22Rv1 (cell line): ENCODE measurements at regions not wholly inside any gene's neighbourhood (a gene's known extent, or its start where the extent isn't known, plus 50 kb on each side); places are given as distances from the start of the nearest gene placed in this dataset.

Experiments used
- H3K27ac ChIP-seq: fragments of 450-650 bp; 2 replicates; pipeline ENCODE4 v1.5.1; 2017
- ZFX ChIP-seq: fragments of 450-650 bp; IDR thresholded peaks from 2 replicates; pipeline ENCODE4 v1.6.1; 2017; ENCODE audit warnings: antibody characterized with exemption, borderline replicate concordance
- TF ChIP-seq, protein P1 (sequence below): fragments of 450-650 bp; IDR thresholded peaks from 2 replicates; pipeline ENCODE4 v1.5.1; 2017; ENCODE audit warnings: mild to moderate bottlenecking

DNA sequence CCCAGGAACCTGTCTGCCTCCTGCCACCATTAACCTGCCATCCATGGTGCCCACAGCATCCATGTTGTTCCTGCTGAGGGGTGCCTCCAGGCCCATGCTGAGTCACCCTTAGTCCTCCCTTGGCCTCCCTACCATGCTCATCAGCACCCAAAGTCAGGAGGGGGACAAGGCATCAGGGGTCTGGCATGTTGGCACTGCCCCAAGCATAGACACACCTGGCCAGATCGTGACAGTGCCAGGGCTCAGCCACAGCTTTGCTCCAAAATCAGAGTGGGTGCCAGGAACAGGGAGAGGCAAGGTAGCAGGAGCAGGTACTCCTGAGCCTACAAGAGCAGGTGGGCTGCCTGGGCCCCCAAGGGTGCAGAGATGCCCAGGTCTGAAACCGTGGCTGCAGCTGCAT lies 566.6 kb downstream of the TLE1 start:
- TF ChIP-seq ZFX = no peak
- TF ChIP-seq, protein P1, sequence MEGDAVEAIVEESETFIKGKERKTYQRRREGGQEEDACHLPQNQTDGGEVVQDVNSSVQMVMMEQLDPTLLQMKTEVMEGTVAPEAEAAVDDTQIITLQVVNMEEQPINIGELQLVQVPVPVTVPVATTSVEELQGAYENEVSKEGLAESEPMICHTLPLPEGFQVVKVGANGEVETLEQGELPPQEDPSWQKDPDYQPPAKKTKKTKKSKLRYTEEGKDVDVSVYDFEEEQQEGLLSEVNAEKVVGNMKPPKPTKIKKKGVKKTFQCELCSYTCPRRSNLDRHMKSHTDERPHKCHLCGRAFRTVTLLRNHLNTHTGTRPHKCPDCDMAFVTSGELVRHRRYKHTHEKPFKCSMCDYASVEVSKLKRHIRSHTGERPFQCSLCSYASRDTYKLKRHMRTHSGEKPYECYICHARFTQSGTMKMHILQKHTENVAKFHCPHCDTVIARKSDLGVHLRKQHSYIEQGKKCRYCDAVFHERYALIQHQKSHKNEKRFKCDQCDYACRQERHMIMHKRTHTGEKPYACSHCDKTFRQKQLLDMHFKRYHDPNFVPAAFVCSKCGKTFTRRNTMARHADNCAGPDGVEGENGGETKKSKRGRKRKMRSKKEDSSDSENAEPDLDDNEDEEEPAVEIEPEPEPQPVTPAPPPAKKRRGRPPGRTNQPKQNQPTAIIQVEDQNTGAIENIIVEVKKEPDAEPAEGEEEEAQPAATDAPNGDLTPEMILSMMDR = no peak
- H3K27ac ChIP-seq = no peak overlapping the region

- H3K27ac ChIP-seq = no peak overlapping the region
- TF ChIP-seq, protein P1 = no peak
- no peak for TF ChIP-seq ZFX
These were observed 569.8 kb downstream of the TLE1 start for GRCh38 chr9:81119591-81119990.

GRCh38 chr9:81118416-81118815 lies 570.9 kb downstream of the TLE1 start:
- no peak for TF ChIP-seq ZFX
- TF ChIP-seq, protein P1 = no peak
- no peak overlapping the region for H3K27ac ChIP-seq

GRCh38 chr9:81116340-81117137 lies 572.8 kb downstream of the TLE1 start:
- H3K27ac ChIP-seq = no peak overlapping the region
- no peak for TF ChIP-seq ZFX
- TF ChIP-seq, protein P1 = no peak

- no peak overlapping the region for H3K27ac ChIP-seq
- TF ChIP-seq, protein P1 = no peak
- TF ChIP-seq ZFX = no peak
These were observed 575.8 kb downstream of the TLE1 start for GRCh38 chr9:81113453-81114124.

- TF ChIP-seq, protein P1 = no peak
- TF ChIP-seq ZFX = no peak
- no peak overlapping the region for H3K27ac ChIP-seq
These were observed 576.5 kb downstream of the TLE1 start for GRCh38 chr9:81112627-81113452.
